ENCODE measurements at regions not wholly inside any gene's neighbourhood (a gene's known extent, or its start where the extent isn't known, plus 50 kb on each side); places are given as distances from the start of the nearest gene placed in this dataset.

- Histone ChIP-seq H3K27me3 (no peaks in the 10 kb centered on the region), H3K27ac (replicated peaks in 1 of 4) (no peak overlapping the region), H3K4me3 (no peak overlapping the region), H3K36me3 (no peaks in the 10 kb centered on the region), H3K9me3 (no peaks in the 10 kb centered on the region), H3K4me1 (no peaks in the 10 kb centered on the region)
- intact Hi-C loops (cut with DNase I): no loop called here
- TF ChIP-seq POLR2AphosphoS5 (IDR thresholded peaks at IDR 0.05) (no peak), EP300 (IDR thresholded peaks at IDR 0.05) (no peak), POLR2A (IDR thresholded peaks at IDR 0.05; ENCODE audit: low read depth) (no peak), CTCF (IDR thresholded peaks at IDR 0.05) (no peak)
- no peak for DNase-seq (ENCODE audit: extremely low spot score)
- 85% methylated on average over 1 of the region's 1 CpG for WGBS
Measured at GRCh38 chr7:136290351-136290750, 313.2 kb upstream of the MTPN start.

GRCh38 chr7:136278057-136278456 lies 300.9 kb upstream of the MTPN start:
- H3K4me3 ChIP-seq: no peak overlapping the region
- no peaks in the 10 kb centered on the region for H3K4me1 ChIP-seq
- no peaks in the 10 kb centered on the region for H3K36me3 ChIP-seq
- intact Hi-C loops (cut with DNase I): no loop called here
- no peak overlapping the region for H3K27ac ChIP-seq (replicated peaks in 1 of 4)
- no peaks in the 10 kb centered on the region for H3K9me3 ChIP-seq
- no peak for TF ChIP-seq POLR2AphosphoS5 (IDR thresholded peaks at IDR 0.05)
- TF ChIP-seq EP300 (IDR thresholded peaks at IDR 0.05): no peak
- no peak for TF ChIP-seq POLR2A (IDR thresholded peaks at IDR 0.05; ENCODE audit: low read depth)
- no peak for TF ChIP-seq CTCF (IDR thresholded peaks at IDR 0.05)
- DNase-seq (ENCODE audit: extremely low spot score): no peak
- no peaks in the 10 kb centered on the region for H3K27me3 ChIP-seq
- WGBS: 48% methylated on average over 2 of the region's 2 CpGs

GRCh38 chr7:136275794-136276193 lies 298.6 kb upstream of the MTPN start:
- no peaks in the 10 kb centered on the region for H3K36me3 ChIP-seq
- H3K27ac ChIP-seq (replicated peaks in 1 of 4): no peak overlapping the region
- TF ChIP-seq POLR2AphosphoS5 (IDR thresholded peaks at IDR 0.05) (no peak), CTCF (IDR thresholded peaks at IDR 0.05) (no peak), EP300 (IDR thresholded peaks at IDR 0.05) (no peak), POLR2A (IDR thresholded peaks at IDR 0.05; ENCODE audit: low read depth) (no peak)
- intact Hi-C loops (cut with DNase I): no loop called here
- no peaks in the 10 kb centered on the region for H3K27me3 ChIP-seq
- no peak overlapping the region for H3K4me3 ChIP-seq
- DNase-seq (ENCODE audit: extremely low spot score): no peak
- no peaks in the 10 kb centered on the region for H3K4me1 ChIP-seq
- H3K9me3 ChIP-seq: no peaks in the 10 kb centered on the region
- WGBS: 50% methylated on average over 3 of the region's 3 CpGs

GRCh38 chr7:136274636-136275345 lies 297.6 kb upstream of the MTPN start:
- no peak overlapping the region for H3K27ac ChIP-seq (replicated peaks in 1 of 4)
- no peaks in the 10 kb centered on the region for H3K36me3 ChIP-seq
- H3K9me3 ChIP-seq: no peaks in the 10 kb centered on the region
- intact Hi-C loops (cut with DNase I): no loop called here
- no peak for DNase-seq (ENCODE audit: extremely low spot score)
- 80% methylated on average over 1 of the region's 1 CpG for WGBS
- H3K4me1 ChIP-seq: no peaks in the 10 kb centered on the region
- no peak overlapping the region for H3K4me3 ChIP-seq
- no peaks in the 10 kb centered on the region for H3K27me3 ChIP-seq
- no peak for TF ChIP-seq EP300 (IDR thresholded peaks at IDR 0.05)
- no peak for TF ChIP-seq POLR2A (IDR thresholded peaks at IDR 0.05; ENCODE audit: low read depth)
- TF ChIP-seq POLR2AphosphoS5 (IDR thresholded peaks at IDR 0.05): no peak
- no peak for TF ChIP-seq CTCF (IDR thresholded peaks at IDR 0.05)

- Histone ChIP-seq H3K4me3 (no peak overlapping the region), H3K4me1 (no peaks in the 10 kb centered on the region), H3K27me3 (no peaks in the 10 kb centered on the region), H3K27ac (replicated peaks in 1 of 4) (no peak overlapping the region), H3K36me3 (no peaks in the 10 kb centered on the region), H3K9me3 (no peaks in the 10 kb centered on the region)
- TF ChIP-seq POLR2A (IDR thresholded peaks at IDR 0.05; ENCODE audit: low read depth): no peak
- no peak for TF ChIP-seq CTCF (IDR thresholded peaks at IDR 0.05)
- TF ChIP-seq EP300 (IDR thresholded peaks at IDR 0.05): no peak
- TF ChIP-seq POLR2AphosphoS5 (IDR thresholded peaks at IDR 0.05): no peak
- intact Hi-C loops (cut with DNase I): no loop called here
- DNase-seq (ENCODE audit: extremely low spot score): no peak
- 79% methylated on average over 2 of the region's 2 CpGs for WGBS
Measured at GRCh38 chr7:136272934-136273333, 295.8 kb upstream of the MTPN start.
